ENCODE measurements at regions not wholly inside any gene's neighbourhood (a gene's known extent, or its start where the extent isn't known, plus 50 kb on each side); places are given as distances from the start of the nearest gene placed in this dataset.

DNA sequence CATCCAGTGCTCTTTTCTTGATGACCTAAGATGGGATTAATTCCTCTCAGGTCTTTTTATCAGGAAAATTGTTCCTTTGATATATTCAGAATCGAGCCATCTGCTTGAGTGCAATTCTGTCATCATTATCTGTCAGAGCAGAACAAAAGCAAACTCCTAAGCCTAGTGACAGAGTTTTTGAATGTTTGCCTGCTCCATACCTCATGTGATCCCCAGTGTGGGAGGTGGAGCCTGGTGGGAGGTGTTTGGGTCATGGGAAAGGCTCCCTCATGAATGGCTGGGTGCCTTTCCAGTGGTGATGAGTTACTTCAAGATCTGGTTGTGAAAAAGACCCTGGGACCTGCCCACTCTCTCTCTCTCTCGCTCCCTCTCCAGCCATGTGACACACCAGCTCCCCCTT is 628.2 kb downstream of the CDH11 start:
- no peak overlapping the region for H4K91ac ChIP-seq (ENCODE audit: insufficient read length, low read depth, low read length)
- H4K8ac ChIP-seq (replicated peaks; ENCODE audit: insufficient read length, low read depth, low read length): no peak overlapping the region
- Mint-ChIP-seq H3K4me1 (no peaks in the 10 kb centered on the region), H3K9me3 (no peaks in the 10 kb centered on the region), H3K4me3 (no peak overlapping the region), H3K27ac (no peak overlapping the region), H3K36me3 (ENCODE audit: insufficient read depth in 1 of 3, low read depth in 3 of 3) (no peaks in the 10 kb centered on the region), H3K27me3 (ENCODE audit: low read depth) (no peaks in the 10 kb centered on the region)
- no peak overlapping the region for H3K18ac ChIP-seq (ENCODE audit: insufficient read length, low read depth, low read length)
- no peaks in the 10 kb centered on the region for H4K20me1 ChIP-seq (ENCODE audit: control insufficient read depth, insufficient read depth, insufficient read length)
- DNase-seq: no peak
- H3K14ac ChIP-seq (ENCODE audit: insufficient read depth, low read length): no peak overlapping the region; the same call in 1 of the 2 replicates
- H3K79me2 ChIP-seq (ENCODE audit: insufficient read depth, low read length): no peaks in the 10 kb centered on the region
- H4K5ac ChIP-seq (ENCODE audit: insufficient read length, low read depth, low read length): no peak overlapping the region
- H2BK15ac ChIP-seq (ENCODE audit: low read depth, low read length): no peak overlapping the region
- no peak overlapping the region for H3K56ac ChIP-seq (ENCODE audit: insufficient read length, low read depth, low read length)
- no peaks in the 10 kb centered on the region for H3K79me1 ChIP-seq (ENCODE audit: insufficient read depth, low read depth, low read length, poor library complexity, severe bottlenecking)
- H2AK5ac ChIP-seq (ENCODE audit: insufficient read length, low read length): no peak overlapping the region
- no peak overlapping the region for H2BK20ac ChIP-seq (ENCODE audit: low read depth, low read length, poor library complexity, severe bottlenecking)
- no peak overlapping the region for H2BK120ac ChIP-seq (ENCODE audit: low read depth, low read length, poor library complexity, severe bottlenecking)
- H2AFZ ChIP-seq (ENCODE audit: low read length): no peak overlapping the region
- H3K9me3 ChIP-seq (ENCODE audit: control insufficient read depth, low read depth, low read length): no peaks in the 10 kb centered on the region
- no peak overlapping the region for H2BK12ac ChIP-seq (ENCODE audit: insufficient read length, low read depth, low read length)
- H3K4me2 ChIP-seq (ENCODE audit: insufficient read depth, insufficient read length, low read length): no peak overlapping the region
- H3K27ac ChIP-seq (ENCODE audit: insufficient read length, low read depth, low read length): no peak overlapping the region
- WGBS (ENCODE audit: extremely low coverage, insufficient read length, low lambda C conversion rate): no CpG with 5 or more reads among the region's 2 CpGs
- no peak overlapping the region for H3T11ph ChIP-seq (ENCODE audit: low read length)
- no peaks in the 10 kb centered on the region for H3K4me1 ChIP-seq (ENCODE audit: insufficient read depth, low read length)
- no peaks in the 10 kb centered on the region for H3K23me2 ChIP-seq (ENCODE audit: insufficient read length, low read depth, low read length, poor library complexity, severe bottlenecking)
- no peak overlapping the region for H3K4ac ChIP-seq (ENCODE audit: low read depth, low read length)
- H3K9ac ChIP-seq (ENCODE audit: extremely low read depth, insufficient read length, low read length): no peak overlapping the region
- no peak overlapping the region for H3K23ac ChIP-seq (ENCODE audit: insufficient read length, low read depth, low read length)
- no peaks in the 10 kb centered on the region for H3K27me3 ChIP-seq (ENCODE audit: insufficient read depth, low read length)
- no peak overlapping the region for H2BK5ac ChIP-seq (ENCODE audit: insufficient read length, low read length)
- TF ChIP-seq, protein P1, sequence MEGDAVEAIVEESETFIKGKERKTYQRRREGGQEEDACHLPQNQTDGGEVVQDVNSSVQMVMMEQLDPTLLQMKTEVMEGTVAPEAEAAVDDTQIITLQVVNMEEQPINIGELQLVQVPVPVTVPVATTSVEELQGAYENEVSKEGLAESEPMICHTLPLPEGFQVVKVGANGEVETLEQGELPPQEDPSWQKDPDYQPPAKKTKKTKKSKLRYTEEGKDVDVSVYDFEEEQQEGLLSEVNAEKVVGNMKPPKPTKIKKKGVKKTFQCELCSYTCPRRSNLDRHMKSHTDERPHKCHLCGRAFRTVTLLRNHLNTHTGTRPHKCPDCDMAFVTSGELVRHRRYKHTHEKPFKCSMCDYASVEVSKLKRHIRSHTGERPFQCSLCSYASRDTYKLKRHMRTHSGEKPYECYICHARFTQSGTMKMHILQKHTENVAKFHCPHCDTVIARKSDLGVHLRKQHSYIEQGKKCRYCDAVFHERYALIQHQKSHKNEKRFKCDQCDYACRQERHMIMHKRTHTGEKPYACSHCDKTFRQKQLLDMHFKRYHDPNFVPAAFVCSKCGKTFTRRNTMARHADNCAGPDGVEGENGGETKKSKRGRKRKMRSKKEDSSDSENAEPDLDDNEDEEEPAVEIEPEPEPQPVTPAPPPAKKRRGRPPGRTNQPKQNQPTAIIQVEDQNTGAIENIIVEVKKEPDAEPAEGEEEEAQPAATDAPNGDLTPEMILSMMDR (conservative IDR thresholded peaks at IDR 0.05): no peak

Data from H9 (cell line).